Epithelial cell of esophagus (primary cell): ENCODE measurements at regions not wholly inside any gene's neighbourhood (a gene's known extent, or its start where the extent isn't known, plus 50 kb on each side); places are given as distances from the start of the nearest gene placed in this dataset.

ENCODE experiments used
- DNase-seq: peaks from one replicate; pipeline ENCODE4 v3.0.0; 2010; ENCODE audit warnings: low read depth
- H3K4me3 ChIP-seq: 2 replicates; pipeline ENCODE4 v1.5.1; 2011; ENCODE audit warnings: mild to moderate bottlenecking, low read length, control low read depth
- TF ChIP-seq, protein P1 (sequence below): IDR thresholded peaks from 2 replicates; pipeline ENCODE4 v1.5.1; 2011; ENCODE audit warnings: low read depth, mild to moderate bottlenecking, low read length, control low read depth, inconsistent platforms; ENCODE audit not compliant: insufficient read depth; ENCODE audit errors: missing control alignments

DNA sequence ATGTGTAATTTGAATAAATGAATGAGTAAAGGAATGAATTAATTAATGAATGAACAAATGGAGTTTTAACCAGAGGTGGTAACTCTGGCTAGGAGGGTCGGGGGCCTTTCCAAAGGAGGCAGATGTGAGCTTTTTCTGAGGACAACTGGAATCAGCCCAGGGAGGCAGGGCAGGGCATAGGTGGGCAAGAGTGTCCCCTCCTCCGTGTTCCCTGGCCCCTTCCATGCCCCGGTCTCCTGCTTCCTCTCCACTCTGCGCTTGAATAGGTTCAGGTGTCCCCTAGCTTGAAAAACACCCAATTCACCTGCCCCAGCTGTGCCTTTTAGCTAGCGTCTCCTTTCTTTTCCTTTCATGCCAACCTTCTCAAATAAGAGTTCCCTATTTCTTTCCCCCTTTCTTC is 473.1 kb downstream of the CDH26 start:
- DNase-seq: no peak
- TF ChIP-seq, protein P1, sequence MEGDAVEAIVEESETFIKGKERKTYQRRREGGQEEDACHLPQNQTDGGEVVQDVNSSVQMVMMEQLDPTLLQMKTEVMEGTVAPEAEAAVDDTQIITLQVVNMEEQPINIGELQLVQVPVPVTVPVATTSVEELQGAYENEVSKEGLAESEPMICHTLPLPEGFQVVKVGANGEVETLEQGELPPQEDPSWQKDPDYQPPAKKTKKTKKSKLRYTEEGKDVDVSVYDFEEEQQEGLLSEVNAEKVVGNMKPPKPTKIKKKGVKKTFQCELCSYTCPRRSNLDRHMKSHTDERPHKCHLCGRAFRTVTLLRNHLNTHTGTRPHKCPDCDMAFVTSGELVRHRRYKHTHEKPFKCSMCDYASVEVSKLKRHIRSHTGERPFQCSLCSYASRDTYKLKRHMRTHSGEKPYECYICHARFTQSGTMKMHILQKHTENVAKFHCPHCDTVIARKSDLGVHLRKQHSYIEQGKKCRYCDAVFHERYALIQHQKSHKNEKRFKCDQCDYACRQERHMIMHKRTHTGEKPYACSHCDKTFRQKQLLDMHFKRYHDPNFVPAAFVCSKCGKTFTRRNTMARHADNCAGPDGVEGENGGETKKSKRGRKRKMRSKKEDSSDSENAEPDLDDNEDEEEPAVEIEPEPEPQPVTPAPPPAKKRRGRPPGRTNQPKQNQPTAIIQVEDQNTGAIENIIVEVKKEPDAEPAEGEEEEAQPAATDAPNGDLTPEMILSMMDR: no peak
- no peak overlapping the region for H3K4me3 ChIP-seq

DNA sequence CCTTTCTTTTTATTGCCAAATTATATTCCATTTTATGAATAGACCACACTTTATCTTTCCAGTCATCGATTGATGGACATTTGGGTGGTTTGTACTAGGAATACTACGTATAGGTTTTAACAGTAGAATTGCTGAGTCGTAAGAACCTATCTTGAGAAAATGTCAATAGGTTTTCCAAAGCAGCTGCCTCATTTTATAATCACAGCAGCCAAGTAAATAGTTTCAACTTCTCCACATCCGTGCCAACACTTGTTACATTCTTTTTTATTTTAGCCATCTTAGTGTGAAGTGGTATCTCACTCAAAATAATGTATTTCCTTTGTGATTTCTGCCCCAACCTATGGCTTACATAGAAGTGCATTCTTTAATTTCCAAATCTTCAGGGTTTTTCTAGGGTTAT is 479.2 kb downstream of the CDH26 start:
- no peak for DNase-seq
- TF ChIP-seq, protein P1: no peak
- H3K4me3 ChIP-seq: no peak overlapping the region

DNA sequence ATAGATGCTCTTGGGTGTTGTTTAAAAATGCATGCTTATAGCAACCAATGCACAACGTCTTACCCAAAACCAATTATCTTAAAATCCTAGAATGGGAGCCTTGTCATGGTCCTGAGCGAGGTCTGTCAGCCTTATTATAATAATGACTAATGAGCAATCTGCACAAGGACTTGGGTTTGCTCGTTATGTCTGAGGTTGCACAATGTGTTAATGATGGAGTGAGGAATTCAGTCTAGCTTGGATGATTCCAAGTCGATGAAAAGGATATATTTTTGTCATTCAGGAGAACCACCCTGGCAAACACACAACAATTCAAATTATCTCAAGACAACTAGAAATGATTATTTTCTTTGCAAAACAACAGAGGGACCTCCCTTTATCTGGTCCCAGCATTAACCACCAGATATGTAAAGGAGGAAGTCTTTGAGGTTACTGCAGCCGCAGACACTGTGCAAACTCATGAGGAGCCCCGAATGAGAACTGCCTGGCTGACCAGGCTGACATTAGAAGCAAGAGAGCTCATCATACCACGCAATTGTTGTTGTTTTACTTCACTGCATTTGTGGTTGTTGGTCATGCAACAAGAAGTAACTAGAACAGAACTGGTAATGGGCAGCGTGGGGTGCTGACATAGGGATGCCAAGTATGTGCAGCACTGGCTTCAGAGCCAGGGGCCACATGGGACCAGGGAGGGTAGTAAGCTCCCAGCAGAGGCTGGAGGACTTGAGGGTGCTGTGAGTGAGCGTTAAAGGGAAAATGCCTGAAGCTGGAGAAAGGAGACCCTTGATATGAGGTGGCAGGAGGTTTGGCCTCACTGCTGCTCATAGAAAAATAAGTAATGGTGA is 488.3 kb downstream of the CDH26 start:
- TF ChIP-seq, protein P1: no peak
- no peak overlapping the region for H3K4me3 ChIP-seq
- DNase-seq: no peak

DNA sequence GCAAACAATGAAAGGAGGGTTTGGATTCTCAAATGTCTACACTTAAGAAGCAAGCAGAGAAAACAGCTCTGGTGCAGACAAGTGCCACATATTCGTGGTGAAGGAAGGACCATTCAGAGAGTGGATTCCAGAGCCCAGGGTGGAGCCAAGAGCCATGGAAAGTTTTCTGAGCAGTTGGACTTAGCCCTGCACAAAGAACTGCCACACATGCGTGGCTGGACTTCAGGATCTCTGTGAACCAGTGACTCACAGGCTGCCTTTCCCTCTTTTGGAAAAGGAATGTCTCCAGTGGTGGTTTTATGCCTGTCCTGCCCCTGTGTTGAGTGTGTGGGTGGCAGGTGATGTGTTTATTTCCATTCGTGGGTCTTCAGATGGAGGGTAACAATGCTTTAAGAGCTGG is 489.5 kb downstream of the CDH26 start:
- H3K4me3 ChIP-seq: no peak overlapping the region
- no peak for DNase-seq
- TF ChIP-seq, protein P1: no peak

DNA sequence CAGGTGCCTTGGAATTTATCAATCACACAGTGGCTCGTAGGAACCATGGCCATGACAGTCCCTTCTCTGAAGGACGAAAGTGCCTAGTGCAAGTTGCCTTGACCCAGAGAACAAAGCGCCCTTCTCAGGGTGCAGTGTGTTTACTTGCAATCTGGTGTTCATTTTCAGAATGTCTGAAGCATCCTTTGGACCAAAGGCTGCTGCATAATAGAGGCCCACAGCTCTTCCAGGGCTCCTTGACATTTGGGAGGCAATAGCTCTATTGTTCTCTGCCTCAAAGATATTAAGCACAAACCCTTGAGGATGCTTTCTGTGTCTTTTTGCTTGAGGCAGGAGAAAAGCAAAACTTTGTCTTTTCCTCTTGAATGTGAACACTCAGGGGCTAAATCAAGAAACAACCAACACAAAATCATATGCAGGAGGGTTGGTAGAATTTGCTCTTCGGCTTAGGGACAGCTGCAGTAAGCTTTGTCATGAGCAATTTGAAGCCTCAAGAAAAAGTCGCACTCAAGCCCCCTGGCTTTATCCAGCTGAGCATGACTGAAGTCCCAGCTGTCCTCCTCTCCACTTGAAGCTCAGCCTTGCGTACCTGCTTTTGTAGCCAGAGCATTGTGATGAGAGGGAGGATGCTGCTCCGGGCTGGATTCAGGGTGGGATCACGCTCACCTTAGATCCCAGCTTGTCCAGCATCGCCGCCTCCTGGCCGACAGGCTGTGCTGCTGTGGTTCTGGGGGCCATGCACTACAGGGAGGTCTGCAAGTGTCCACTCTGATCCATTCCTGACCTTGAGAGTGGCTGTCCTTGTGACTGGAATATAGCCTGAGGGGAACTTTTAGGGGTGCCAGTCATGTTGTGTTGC is 495.4 kb downstream of the CDH26 start:
- DNase-seq: no peak
- TF ChIP-seq, protein P1: no peak
- H3K4me3 ChIP-seq: no peak overlapping the region

DNA sequence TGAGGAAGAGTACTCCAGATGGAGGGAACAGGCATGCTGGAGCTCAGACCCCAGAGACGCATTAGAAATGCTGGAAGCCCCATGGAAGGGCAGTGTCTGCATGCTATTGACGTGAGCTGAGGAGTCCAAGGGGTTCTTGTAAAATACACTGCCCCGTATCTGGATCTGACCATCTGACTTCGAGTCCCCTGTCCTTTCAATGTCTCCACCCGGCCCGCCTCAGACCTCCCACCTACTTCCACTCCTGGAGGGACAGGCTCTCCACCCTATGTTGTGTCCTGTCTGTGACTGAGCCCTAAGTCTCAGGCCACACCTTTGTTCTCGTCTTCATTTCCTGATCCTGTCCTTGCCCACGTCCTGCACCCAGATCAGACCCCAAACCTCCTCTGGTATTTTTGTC is 496.3 kb downstream of the CDH26 start:
- TF ChIP-seq, protein P1: no peak

DNA sequence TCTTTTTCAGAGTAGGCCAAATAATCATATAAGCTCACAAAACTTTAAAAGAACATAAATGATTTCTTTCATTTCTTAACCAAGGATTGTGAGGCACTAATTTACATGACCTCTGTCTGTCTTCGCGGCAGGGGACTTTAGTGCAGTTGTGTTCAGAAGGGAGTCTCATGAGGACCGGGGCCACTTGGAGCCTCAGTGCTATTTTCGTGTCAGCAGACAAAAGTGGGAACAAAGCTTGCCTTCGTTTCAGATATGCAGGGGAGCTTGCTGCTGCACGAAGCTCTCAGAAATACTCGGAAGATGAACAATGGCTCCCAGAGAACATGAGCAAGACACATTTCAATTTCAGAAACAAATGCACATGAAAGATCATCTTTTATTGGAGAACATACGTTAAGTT is 497.0 kb downstream of the CDH26 start:
- TF ChIP-seq, protein P1: no peak
- no peak for DNase-seq
- no peak overlapping the region for H3K4me3 ChIP-seq

More for the DNA sequence above, 496.3 kb downstream of the CDH26 start:
- H3K4me3 ChIP-seq: no peak overlapping the region
- DNase-seq: no peak
